ENCODE measurements at regions not wholly inside any gene's neighbourhood (a gene's known extent, or its start where the extent isn't known, plus 50 kb on each side); places are given as distances from the start of the nearest gene placed in this dataset.

DNA sequence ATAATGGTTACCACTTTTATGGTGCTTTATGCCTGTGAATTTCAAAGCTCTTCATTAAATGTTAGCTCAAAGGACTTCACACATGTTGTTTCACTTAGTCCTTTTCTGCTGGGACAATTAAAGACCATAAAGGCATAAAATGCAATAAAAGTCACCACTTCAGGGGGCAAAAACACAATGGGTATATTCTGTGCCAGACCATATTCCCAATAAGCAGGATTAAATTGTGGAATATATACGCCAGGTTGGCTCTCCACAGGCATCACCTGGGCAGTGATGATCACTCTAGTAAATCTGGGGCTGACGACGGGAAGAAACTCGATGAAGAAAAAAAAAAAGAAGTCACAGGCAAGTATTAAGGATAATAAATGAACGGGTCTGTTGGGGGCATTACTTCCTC, 370.2 kb upstream of the CNTN4 start:
- TF ChIP-seq, protein P1, sequence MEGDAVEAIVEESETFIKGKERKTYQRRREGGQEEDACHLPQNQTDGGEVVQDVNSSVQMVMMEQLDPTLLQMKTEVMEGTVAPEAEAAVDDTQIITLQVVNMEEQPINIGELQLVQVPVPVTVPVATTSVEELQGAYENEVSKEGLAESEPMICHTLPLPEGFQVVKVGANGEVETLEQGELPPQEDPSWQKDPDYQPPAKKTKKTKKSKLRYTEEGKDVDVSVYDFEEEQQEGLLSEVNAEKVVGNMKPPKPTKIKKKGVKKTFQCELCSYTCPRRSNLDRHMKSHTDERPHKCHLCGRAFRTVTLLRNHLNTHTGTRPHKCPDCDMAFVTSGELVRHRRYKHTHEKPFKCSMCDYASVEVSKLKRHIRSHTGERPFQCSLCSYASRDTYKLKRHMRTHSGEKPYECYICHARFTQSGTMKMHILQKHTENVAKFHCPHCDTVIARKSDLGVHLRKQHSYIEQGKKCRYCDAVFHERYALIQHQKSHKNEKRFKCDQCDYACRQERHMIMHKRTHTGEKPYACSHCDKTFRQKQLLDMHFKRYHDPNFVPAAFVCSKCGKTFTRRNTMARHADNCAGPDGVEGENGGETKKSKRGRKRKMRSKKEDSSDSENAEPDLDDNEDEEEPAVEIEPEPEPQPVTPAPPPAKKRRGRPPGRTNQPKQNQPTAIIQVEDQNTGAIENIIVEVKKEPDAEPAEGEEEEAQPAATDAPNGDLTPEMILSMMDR (IDR thresholded peaks at IDR 0.05) = no peak
- no peak overlapping the region for H3K4me3 ChIP-seq
- H3K27ac ChIP-seq = no peak overlapping the region
- H3K4me1 ChIP-seq (ENCODE audit: control insufficient read depth in 1 of 2, low read depth in 2 of 2) = no peaks in the 10 kb centered on the region
- no peaks in the 10 kb centered on the region for H3K9me3 ChIP-seq
- ATAC-seq (ENCODE audit: insufficient number of reproducible peaks, low FRiP score, low read depth) (no peak), DNase-seq (ENCODE audit: low spot score) (no peak)
- H3K27me3 ChIP-seq (replicated peaks; ENCODE audit: insufficient read depth) = no peaks in the 10 kb centered on the region
- no peaks in the 10 kb centered on the region for H3K36me3 ChIP-seq

DNA sequence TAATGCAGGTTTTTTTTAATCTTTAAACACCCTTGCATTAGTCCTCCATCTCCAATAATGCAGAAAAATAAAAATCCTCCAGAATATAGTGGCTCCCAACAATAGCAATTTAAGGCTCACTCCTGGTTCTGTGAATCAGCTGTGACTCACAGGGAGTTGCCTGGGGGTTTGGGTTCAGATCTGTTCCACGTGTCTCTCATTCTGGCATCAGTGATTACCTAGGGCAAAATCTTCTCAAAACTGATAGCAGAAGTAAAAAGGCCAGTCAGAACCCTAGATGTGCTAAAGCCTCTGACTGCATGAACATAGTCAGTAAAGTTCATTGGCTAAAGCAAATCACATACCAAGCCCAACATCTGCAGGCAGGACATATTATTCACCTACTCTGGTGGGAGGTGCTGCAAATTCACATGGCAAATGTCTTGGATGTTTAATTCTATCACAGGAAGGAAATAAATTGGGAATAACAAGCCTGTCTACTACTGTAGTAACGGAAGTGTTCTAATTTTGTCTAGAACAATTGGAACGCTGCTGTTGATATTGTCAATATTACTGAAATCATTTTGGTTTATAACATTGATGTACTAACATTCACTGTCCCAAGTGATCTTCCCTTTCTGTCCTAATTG, 364.1 kb upstream of the CNTN4 start:
- TF ChIP-seq, protein P1 (IDR thresholded peaks at IDR 0.05) = no peak
- DNase-seq (ENCODE audit: low spot score) = no peak
- H3K36me3 ChIP-seq = no peaks in the 10 kb centered on the region
- no peak for ATAC-seq (ENCODE audit: insufficient number of reproducible peaks, low FRiP score, low read depth)
- no peak overlapping the region for H3K4me3 ChIP-seq
- no peak overlapping the region for H3K27ac ChIP-seq
- H3K27me3 ChIP-seq (replicated peaks; ENCODE audit: insufficient read depth) = no peaks in the 10 kb centered on the region
- peaks cover 3% of the 10 kb centered on the region for H3K9me3 ChIP-seq
- H3K4me1 ChIP-seq (ENCODE audit: control insufficient read depth in 1 of 2, low read depth in 2 of 2) = no peaks in the 10 kb centered on the region

DNA sequence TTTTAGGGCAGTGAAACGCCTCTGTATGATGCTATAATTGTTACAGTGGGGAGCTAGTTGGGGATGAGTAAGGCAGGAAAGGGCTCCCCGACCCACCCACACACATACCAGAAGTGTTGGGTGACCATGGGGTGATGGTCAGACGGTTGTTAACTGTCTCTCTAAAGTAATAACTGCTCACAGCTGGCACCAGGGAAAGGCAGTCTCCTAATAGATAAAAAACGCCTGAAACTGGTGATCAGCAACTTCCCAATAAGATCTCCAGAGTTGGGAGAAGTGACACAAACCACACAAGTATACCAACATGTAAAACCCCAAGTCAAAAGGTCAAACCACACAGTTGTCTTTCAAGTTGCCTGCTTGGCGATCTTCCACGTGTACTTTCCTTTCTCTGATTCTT, 346.5 kb upstream of the CNTN4 start:
- no peaks in the 10 kb centered on the region for H3K36me3 ChIP-seq
- H3K4me1 ChIP-seq (ENCODE audit: control insufficient read depth in 1 of 2, low read depth in 2 of 2) = no peaks in the 10 kb centered on the region
- no peaks in the 10 kb centered on the region for H3K9me3 ChIP-seq
- no peaks in the 10 kb centered on the region for H3K27me3 ChIP-seq (replicated peaks; ENCODE audit: insufficient read depth)
- H3K4me3 ChIP-seq = no peak overlapping the region
- DNase-seq (ENCODE audit: low spot score) (no peak), ATAC-seq (ENCODE audit: insufficient number of reproducible peaks, low FRiP score, low read depth) (no peak)
- no peak overlapping the region for H3K27ac ChIP-seq
- TF ChIP-seq, protein P1 (IDR thresholded peaks at IDR 0.05) = no peak

DNA sequence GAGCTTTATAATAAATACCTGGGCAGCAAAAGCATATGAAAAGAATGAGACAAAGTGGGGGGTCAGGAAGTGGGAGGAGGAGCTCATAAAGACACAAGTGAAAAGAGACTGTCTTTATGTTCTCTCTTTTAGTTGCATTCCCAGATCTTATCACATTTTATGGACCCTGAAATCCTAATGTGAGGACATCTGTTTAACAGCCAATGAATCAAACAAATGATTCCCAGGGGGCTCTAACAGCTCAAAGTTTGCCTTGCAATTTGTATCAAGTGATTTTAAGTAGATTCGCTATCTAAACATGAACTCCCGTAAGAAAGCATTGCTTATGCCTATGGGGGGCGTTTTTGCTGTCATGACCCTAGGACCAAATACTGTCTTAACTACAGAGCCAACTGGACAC, 332.3 kb upstream of the CNTN4 start:
- TF ChIP-seq, protein P1 (IDR thresholded peaks at IDR 0.05) = no peak
- H3K36me3 ChIP-seq = no peaks in the 10 kb centered on the region
- ATAC-seq (ENCODE audit: insufficient number of reproducible peaks, low FRiP score, low read depth) (no peak), DNase-seq (ENCODE audit: low spot score) (no peak)
- H3K27me3 ChIP-seq (replicated peaks; ENCODE audit: insufficient read depth) = no peaks in the 10 kb centered on the region
- H3K4me1 ChIP-seq (ENCODE audit: control insufficient read depth in 1 of 2, low read depth in 2 of 2) = no peaks in the 10 kb centered on the region
- no peaks in the 10 kb centered on the region for H3K9me3 ChIP-seq
- no peak overlapping the region for H3K27ac ChIP-seq
- H3K4me3 ChIP-seq = no peak overlapping the region

DNA sequence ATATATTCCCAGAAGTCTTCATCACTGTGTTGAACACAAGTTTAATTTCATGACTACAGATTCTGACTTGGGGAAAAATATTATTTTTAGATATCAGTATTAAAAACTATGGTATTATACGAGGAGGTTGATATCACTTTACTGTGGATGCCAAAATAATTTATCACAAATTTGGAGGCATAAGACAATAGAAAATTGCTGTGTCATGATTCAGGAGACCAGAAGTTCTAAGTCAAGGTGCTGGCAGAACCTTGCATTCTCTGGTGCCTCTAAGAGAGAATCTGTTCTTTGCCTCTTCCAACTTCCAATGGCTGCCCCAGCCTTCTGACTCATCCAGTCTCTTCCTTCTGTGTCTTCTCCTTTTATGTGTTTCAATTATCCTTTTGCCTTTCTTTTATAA, 325.0 kb upstream of the CNTN4 start:
- Histone ChIP-seq H3K4me1 (ENCODE audit: control insufficient read depth in 1 of 2, low read depth in 2 of 2) (no peaks in the 10 kb centered on the region), H3K9me3 (no peaks in the 10 kb centered on the region), H3K27me3 (replicated peaks; ENCODE audit: insufficient read depth) (no peaks in the 10 kb centered on the region), H3K36me3 (no peaks in the 10 kb centered on the region), H3K4me3 (no peak overlapping the region), H3K27ac (no peak overlapping the region)
- TF ChIP-seq, protein P1 (IDR thresholded peaks at IDR 0.05) = no peak
- DNase-seq (ENCODE audit: low spot score) = no peak
- no peak for ATAC-seq (ENCODE audit: insufficient number of reproducible peaks, low FRiP score, low read depth)

Measured in thoracic aorta (tissue), 2 donors.